Neural crest cell (in vitro differentiated cells): ENCODE measurements at regions not wholly inside any gene's neighbourhood (a gene's known extent, or its start where the extent isn't known, plus 50 kb on each side); places are given as distances from the start of the nearest gene placed in this dataset.
A peak's percentile ranks its signal among the peaks of the same experiment; 100 is the strongest.

Experiments
- DNase-seq: peaks from one replicate; pipeline ENCODE4 v3.0.0; 2021; ENCODE audit warnings: low read depth, mixed read lengths, low spot score
- H3K27ac Mint-ChIP-seq: one replicate; pipeline ENCODE4 v1.8.0; 2021; ENCODE audit warnings: mild to moderate bottlenecking, mixed read lengths; ENCODE audit not compliant: unreplicated experiment
- H3K27me3 Mint-ChIP-seq: 2 replicates; pipeline ENCODE4 v1.8.0; 2021; ENCODE audit warnings: low read depth, mild to moderate bottlenecking, mixed read lengths
- H3K36me3 Mint-ChIP-seq: 2 replicates; pipeline ENCODE4 v1.8.0; 2021; ENCODE audit warnings: low read depth, mild to moderate bottlenecking, mixed read lengths
- H3K4me1 Mint-ChIP-seq: 2 replicates; pipeline ENCODE4 v1.8.0; 2021; ENCODE audit warnings: mixed read lengths
- H3K4me3 Mint-ChIP-seq: one replicate; pipeline ENCODE4 v1.8.0; 2021; ENCODE audit warnings: mild to moderate bottlenecking, mixed read lengths
- H3K9me3 Mint-ChIP-seq: 2 replicates; pipeline ENCODE4 v1.8.0; 2021; ENCODE audit warnings: mixed read lengths
- TF ChIP-seq, protein P1 (sequence below): fragments of 200-600 bp; sonication (generic); conservative IDR thresholded peaks from 2 replicates; pipeline ENCODE4 v1.5.0; 2021; ENCODE audit warnings: antibody characterized with exemption, mild to moderate bottlenecking

- H3K27me3 Mint-ChIP-seq: no peaks in the 10 kb centered on the region
- no peak overlapping the region for H3K27ac Mint-ChIP-seq
- peaks cover 10% of the 10 kb centered on the region for H3K4me1 Mint-ChIP-seq
- DNase-seq: no peak
- TF ChIP-seq, protein P1, sequence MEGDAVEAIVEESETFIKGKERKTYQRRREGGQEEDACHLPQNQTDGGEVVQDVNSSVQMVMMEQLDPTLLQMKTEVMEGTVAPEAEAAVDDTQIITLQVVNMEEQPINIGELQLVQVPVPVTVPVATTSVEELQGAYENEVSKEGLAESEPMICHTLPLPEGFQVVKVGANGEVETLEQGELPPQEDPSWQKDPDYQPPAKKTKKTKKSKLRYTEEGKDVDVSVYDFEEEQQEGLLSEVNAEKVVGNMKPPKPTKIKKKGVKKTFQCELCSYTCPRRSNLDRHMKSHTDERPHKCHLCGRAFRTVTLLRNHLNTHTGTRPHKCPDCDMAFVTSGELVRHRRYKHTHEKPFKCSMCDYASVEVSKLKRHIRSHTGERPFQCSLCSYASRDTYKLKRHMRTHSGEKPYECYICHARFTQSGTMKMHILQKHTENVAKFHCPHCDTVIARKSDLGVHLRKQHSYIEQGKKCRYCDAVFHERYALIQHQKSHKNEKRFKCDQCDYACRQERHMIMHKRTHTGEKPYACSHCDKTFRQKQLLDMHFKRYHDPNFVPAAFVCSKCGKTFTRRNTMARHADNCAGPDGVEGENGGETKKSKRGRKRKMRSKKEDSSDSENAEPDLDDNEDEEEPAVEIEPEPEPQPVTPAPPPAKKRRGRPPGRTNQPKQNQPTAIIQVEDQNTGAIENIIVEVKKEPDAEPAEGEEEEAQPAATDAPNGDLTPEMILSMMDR: no peak
- H3K4me3 Mint-ChIP-seq: no peak overlapping the region
- H3K36me3 Mint-ChIP-seq: no peaks in the 10 kb centered on the region
- H3K9me3 Mint-ChIP-seq: no peaks in the 10 kb centered on the region
Measured at GRCh38 chr2:101623031-101623521, 74.4 kb upstream of the MAP4K4 start.

GRCh38 chr2:101622210-101623030 is 75.1 kb upstream of the MAP4K4 start:
- H3K27ac Mint-ChIP-seq: no peak overlapping the region
- no peaks in the 10 kb centered on the region for H3K36me3 Mint-ChIP-seq
- no peaks in the 10 kb centered on the region for H3K27me3 Mint-ChIP-seq
- DNase-seq: no peak
- peaks cover 17% of the 10 kb centered on the region for H3K4me1 Mint-ChIP-seq
- TF ChIP-seq, protein P1: no peak
- H3K4me3 Mint-ChIP-seq: no peak overlapping the region
- no peaks in the 10 kb centered on the region for H3K9me3 Mint-ChIP-seq

GRCh38 chr2:101619191-101619591 is 78.3 kb upstream of the MAP4K4 start:
- H3K36me3 Mint-ChIP-seq: no peaks in the 10 kb centered on the region
- no peak overlapping the region for H3K27ac Mint-ChIP-seq
- no peak for DNase-seq
- H3K27me3 Mint-ChIP-seq: no peaks in the 10 kb centered on the region
- H3K4me3 Mint-ChIP-seq: no peak overlapping the region
- peaks cover 26% of the 10 kb centered on the region for H3K4me1 Mint-ChIP-seq
- H3K9me3 Mint-ChIP-seq: no peaks in the 10 kb centered on the region
- TF ChIP-seq, protein P1: no peak

DNA sequence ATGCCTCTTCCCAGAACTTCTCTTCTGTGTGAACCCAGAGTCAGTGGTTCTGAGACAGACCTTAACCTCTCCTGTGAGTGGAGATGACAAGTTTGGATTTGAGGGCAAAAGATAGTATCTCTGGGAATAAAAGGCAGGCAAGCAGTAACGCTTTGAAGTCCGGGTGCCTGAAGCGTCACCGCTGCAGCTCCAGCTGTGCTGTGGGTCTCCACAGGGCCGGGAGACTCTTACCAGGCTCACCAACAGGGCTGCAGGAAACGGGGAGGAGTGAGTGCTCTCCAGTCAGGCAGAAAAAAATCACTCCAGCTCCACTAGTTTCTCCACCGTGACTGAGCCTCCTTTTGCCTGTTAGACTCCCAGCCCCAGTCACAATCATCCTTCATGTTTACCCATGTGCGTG is 79.7 kb upstream of the MAP4K4 start:
- no peak for DNase-seq
- TF ChIP-seq, protein P1: no peak
- Mint-ChIP-seq H3K27ac (peak overlapping the region; percentile 71), H3K4me3 (no peak overlapping the region), H3K4me1 (peaks cover 26% of the 10 kb centered on the region), H3K36me3 (no peaks in the 10 kb centered on the region), H3K9me3 (no peaks in the 10 kb centered on the region), H3K27me3 (no peaks in the 10 kb centered on the region)

GRCh38 chr2:101617188-101617587 is 80.3 kb upstream of the MAP4K4 start:
- no peak for DNase-seq
- Mint-ChIP-seq H3K4me1 (peaks cover 26% of the 10 kb centered on the region), H3K9me3 (no peaks in the 10 kb centered on the region), H3K4me3 (peak overlapping the region; percentile 8), H3K27ac (peak overlapping the region; percentile 66), H3K36me3 (no peaks in the 10 kb centered on the region), H3K27me3 (no peaks in the 10 kb centered on the region)
- TF ChIP-seq, protein P1: no peak
